NCI-H128 (cell line): ENCODE measurements at regions not wholly inside any gene's neighbourhood (a gene's known extent, or its start where the extent isn't known, plus 50 kb on each side); places are given as distances from the start of the nearest gene placed in this dataset.

ENCODE experiments used
- DNase-seq: peaks from one replicate; lab custom pipeline; 2025; ENCODE audit not compliant: unreplicated experiment; lab: John Stamatoyannopoulos, UW

DNA sequence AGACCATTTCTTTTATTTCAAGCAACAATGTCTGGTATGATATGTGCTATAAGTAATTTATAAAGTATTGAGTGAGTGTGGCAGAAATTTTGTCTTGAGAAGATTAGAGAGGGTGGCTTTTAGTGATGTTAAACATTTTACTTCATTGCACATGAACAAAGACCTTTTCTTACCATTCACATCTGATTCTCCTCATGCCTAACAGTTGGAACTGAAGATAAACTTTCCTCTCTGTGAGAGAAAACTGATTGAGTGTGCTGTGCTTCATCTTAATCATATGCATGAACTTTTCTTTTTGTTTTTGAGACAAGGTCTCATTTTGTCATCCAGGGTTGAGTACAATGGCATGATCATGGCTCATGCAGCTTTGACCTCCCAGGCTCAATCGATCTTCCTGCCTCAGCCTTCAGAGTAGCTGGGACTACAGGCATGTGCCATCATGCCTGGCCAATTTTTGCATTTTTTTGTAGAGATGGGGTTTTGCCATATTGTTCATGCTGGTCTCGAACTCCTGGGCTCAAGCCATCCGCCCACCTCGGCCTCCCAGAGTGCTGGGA lies 377.7 kb upstream of the GOLIM4 start:
- no peak for DNase-seq

DNA sequence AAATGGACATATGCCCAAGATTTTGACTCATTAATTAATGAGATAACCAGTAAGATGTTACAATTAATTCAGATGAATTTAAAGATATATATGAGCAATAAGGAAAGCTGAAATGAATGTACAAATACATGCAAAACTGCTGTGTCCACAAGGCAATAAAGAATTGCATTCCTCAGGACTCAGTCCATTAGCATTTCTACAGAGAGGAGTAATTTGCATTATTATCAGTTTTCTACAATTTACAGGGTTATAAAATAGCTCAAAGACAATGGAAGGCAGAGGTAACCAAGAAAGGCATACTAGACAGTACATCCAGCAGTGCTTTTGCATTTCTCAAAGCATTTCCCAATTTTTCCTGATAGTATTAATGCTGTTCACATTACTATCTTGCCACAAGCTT lies 377.1 kb upstream of the GOLIM4 start:
- DNase-seq = no peak

DNA sequence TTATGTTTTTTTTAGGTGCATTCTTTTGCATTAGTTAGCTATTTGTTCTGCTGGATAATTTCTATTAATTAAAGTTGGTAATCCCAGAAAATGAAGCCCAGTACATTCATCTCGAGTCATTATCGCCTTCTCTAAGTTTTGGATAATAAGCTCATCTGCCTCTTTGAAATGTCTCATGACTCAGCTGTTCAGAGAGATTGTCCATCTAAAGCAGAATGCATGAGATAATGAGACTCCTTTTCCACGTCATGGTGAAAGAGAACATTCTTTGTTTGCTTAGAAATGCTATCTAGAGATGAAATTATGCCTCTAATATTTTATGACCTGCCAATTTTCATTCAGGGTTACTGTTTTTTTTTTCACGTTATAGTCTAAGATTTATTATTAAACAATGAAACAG lies 374.7 kb upstream of the GOLIM4 start:
- no peak for DNase-seq

DNA sequence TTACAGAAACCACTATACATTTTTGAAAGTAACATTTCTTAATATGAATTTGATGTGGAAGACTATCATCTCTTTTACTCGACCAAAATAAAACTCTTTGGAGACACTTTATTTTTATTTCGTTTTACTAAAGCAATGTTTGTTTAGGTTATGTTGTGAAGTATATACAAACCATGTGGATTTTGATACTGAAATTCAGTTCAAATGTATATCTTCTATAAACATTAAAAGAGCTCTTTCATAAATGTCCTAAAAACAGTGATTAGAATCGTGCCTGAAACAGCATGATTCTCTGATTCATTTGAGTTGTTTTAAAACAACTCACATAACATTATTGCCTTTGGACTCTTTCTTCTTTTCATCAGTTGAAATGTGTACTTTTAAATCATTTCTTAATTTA lies 373.7 kb upstream of the GOLIM4 start:
- DNase-seq = no peak

DNA sequence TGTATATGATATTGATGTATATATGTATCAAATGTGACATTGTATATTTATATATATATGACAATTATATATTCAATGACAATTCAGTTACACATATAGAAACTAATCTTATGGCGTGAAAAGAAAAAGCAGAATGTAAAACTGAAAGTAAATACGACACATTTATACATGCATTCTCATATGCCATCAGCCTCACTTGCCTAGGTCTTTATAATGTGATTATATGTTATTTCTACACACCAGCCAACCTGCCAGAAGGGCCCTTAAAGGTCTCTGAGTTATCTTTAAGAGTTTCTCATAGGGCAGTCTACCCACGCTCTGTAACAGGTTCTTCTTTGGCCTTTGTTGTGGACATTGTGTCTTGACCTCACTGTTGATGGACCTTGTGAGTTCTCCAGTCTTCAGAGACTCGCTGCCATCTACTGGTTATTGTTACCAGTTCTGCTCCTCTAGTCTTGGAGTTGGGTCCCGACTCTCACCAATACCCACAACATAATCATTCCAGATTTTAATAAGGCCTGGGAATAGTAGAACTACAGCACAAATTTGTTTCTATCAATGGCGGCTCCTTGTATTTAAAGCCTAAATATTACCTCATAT lies 371.5 kb upstream of the GOLIM4 start:
- no peak for DNase-seq

DNA sequence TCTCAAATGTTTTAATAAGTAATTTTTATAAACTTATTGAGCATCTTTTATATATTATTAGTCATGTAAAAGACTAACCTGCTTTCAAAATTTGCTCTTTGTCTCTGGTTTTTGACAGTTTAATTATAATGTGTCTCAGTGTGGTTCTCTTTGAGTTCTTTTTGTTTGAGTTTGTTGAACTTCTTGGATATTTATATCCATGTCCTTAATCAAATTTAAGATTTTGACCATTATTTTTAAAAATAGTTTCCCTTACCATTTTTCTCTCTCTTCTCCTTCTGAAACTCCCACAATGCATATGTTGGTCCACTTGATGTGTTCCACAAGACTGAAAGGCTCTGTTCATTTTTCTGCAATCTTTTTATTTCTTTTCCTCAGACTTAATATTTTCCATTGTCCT lies 366.1 kb upstream of the GOLIM4 start:
- DNase-seq = no peak

DNA sequence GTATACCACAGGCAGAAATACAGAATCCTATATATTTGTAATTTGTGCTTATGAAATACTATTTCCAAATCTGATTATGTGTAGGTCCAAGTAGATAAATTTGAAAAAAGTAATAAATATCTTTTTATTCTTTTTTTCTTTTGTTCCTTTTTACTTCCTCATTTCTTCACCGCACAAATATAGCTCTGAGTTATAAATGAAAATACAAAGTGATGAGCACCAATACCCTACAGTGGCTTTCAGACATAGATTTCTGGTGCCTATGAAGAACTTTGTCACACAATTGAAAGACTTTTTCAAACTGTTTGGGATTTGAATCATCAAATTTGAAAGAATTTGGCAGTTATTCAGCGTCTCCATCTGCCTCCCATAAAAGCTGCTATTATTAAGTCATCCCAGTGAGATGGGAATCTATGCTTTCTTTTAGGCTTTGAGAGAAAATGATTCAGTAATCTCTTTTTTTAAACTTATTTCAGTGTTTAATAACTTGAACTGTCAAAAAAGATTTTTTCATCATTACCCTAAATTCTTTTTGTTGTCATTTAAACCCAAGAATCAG lies 363.6 kb upstream of the GOLIM4 start:
- no peak for DNase-seq

DNA sequence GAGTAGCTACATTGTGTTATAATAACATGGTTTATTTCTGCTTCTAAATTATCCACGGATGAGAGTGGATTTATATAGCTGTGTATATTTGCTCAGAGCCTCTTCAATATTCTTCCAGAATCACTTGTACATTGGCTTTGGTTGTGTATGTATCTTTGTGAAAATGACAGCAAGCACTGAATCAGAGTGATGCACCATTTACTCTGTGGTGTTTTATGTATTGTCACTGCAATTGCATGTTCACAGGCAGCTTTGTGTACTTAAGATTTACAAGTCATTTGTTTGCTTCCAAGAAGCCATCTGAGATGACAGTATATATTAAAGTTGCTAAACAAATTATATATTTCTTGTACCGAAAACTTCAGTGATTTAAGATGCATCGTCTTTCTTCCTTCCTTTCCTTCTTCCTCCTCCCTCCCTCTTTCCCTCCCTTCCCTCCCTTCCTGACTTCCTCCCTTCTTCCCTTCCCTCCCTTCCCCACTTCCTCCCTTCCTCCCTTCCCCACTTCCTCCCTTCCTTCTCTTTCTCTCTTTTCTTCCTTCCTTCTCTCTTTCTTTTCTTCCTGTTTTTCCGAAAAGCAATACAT lies 362.3 kb upstream of the GOLIM4 start:
- DNase-seq = no peak

DNA sequence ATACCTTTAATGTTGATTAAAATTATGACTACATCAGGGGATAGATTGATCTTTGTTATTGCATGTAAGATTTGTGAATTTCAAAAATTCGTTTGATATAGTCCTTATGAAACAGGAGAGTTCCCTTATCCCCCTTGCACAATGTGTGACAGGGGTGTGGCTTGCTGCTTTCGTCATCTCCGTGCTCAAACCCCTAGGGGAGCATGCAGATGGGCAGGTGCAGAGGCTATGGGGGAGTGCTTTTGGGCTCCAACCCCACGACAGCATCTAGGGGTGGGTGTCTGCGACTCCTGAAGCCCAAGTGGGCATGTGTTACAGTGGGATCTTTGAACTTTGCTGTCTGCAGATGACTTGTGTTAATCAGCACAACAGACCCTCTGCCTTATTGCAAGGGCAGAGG lies 360.1 kb upstream of the GOLIM4 start:
- DNase-seq = no peak

DNA sequence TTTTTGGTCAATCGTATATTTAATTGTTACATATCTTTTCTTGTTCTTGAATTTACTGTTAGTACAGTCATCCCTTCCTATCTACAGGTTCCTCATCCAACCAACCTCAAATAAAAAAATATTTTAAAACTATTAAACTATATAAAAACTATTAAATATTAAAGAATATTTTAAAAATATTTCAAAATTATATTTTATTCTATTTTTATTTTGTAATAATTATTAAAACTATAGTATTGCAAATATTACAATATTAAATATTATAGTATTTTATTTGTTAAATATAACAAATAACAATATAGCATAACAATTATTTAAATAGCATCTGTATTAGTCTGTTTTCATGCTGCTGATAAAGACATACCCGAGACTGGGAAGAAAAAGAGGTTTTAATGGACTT lies 357.9 kb upstream of the GOLIM4 start:
- DNase-seq = no peak

DNA sequence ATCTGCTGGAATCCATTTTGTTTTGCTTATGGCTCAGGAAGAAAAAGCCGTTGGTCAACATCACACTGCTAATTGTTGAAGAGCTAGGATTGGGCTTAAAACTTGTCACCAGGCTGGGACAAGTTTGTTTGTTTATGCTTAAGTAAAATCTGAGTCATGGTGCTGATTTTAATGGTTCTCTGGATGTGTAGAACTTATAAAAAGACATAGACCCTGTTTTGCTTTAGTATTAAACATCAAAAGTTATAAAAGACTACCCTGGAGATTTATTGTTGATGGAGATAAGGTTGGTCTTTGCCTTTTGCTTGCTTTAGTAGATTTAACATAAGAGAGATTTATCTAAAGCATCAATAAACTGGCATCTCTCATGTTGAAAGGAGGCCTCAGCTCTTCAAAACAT lies 348.2 kb upstream of the GOLIM4 start:
- no peak for DNase-seq

DNA sequence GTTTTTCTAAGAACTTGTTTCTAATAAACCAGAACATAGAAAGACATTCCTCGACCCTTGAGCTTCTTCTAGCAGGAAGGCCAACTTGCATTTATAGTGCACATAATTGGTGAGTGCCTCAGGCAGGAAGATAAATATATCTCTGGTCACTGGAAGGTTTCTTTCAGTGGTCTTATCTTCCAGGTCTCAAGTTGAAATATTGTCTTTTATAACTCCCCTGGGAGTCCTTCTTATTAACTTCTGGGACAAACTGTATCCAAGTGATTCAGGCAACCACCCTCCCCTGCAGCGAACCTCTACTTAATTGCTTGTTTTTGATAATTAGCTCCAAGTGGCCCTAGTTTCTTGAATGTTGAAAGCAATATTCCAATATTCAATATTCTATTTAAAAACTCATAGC lies 346.8 kb upstream of the GOLIM4 start:
- DNase-seq = no peak

DNA sequence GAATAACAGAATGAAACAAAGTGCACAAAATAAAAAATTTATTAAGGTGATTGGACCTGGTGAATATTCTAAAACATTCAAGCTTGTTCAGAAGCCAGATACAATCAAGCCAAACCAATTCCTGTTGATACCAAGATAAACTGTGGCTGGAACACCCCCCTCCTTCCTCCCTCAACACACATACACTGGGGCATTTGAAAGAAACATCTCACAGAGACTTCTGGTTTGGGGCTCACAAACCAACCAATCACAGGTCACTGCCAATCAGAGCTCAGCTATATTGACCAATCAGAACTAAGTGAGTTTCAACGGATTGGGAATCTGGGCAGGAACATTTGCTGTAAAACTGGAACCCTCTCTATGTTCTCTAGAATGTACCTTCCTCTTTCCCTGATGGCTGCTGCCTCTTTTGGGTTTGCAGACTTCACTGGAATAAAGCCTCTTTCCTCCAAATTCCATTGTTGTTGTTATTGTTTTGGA lies 340.6 kb upstream of the GOLIM4 start:
- DNase-seq = no peak

DNA sequence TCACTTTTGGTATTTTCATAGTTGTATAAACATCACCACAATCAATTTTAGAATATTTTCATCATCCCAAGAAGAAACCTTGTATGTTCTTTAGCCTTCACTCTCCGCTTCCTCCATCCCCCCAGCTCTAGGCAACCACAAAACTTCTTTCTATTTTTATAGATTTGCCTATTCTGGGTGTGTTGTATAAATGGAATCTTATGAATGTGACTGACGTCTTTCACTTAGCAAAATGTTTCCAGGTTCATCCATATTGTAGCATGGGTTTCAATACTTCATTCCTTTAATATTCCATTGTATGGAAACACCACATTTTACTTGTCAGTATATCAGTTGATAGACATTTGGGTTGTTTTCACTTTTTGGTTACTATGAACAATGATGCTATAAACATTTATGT lies 335.8 kb upstream of the GOLIM4 start:
- DNase-seq = no peak

DNA sequence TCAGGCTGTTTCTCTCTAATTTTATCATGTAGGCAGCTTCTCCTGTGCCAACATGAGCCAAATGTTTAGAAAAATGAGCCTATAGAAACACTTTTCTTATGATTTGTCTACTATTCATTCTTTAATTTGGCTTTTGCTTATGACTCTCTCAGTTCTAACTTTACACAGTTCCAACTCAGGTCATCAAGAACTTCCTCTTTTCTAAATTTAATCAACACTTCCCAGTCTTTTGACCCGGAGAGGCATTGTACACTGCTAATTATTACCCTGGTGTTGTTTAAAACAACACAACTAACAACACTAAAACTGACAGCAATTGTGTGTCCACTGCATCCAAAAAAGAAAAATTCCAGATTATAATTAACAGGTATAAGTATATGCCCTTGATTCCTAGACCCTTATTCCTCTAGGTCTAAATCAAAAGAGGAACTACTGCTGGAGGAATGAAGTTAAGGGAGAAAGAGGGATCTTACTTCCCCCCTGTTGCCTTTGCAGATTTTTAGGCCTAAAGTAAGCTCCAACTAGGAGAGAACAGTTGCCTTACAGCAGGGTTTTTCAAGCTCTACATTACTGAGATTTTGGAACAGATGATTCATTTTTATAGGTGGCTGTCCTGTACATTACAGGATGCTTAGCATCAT lies 332.2 kb upstream of the GOLIM4 start:
- DNase-seq = no peak

DNA sequence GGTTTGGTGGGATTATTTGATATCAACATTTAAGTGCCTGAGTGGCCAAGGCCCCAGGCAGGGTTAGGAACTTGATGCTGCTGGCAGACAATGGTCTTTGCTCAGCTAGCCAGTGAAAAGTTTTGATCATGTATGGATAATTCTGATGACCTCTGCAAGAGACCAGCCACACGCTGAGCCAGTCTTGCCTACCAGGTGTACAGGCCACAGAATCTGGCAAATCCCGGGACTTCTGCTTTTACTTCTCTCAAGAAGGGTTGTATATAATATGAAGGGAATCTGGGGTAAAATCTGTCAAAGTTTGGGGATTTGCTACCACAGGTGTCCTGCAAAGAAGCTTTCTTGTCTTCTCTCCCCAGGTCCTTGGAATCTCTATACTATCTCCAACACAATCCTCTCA lies 331.4 kb upstream of the GOLIM4 start:
- no peak for DNase-seq

DNA sequence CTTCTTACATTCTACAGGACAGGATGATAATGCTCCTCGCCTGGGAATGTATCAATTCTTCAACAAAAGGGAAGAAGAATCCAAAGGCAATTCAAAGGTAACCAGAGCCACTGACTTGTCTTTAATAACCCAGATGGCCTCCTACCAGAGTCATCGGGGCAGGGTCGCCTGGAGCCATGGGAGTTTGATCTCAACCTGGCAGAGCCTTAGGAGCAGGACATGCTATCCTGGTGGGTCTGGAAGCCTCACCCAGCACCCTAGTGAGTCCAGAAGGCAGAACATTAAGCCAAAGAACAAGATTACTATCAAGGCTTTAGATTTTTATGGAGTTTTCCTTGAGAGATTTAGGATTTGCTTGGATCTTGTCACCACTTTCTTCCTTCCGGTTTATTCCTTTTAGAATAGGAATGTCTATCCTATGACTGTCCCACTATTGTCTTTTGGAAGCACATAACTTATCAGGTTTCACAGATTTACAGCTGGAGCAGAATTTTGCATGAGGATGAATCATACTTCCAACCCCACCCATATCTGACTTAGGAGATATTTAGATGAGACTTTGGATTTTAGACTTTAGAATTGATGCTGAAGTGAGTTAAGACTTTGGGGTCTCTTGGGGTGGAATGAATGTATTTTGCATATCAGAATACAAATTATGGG lies 330.3 kb upstream of the GOLIM4 start:
- no peak for DNase-seq

DNA sequence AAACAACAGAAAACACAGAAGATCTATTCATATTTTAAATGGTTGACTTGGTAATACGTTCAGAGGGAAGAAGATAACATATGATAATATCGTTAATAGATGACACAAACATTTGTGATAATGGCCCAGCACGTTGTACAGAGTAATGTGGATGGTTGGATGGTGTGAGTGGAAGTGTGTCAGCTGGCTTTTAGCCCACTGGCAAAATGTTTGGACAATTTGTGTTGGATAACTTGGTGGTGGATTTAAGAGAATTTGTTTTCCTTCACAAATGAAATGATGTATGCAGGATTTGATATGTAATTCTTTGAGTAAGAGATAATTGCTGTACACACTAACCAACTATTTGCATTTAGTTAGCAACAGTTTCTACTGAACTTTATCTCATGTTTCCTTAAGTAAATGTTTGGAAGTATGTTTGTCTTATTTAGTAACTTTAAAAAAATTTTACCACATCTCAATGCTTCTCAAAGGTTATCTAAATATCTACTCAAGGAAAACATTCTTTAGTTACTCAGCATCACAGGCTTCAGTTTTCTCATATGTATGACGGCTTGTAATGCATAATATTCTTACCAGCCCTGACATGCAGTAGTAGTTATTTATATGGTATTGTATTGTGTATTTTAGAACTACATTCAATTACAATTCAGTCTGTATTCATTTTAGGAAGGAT lies 328.5 kb upstream of the GOLIM4 start:
- DNase-seq = no peak

DNA sequence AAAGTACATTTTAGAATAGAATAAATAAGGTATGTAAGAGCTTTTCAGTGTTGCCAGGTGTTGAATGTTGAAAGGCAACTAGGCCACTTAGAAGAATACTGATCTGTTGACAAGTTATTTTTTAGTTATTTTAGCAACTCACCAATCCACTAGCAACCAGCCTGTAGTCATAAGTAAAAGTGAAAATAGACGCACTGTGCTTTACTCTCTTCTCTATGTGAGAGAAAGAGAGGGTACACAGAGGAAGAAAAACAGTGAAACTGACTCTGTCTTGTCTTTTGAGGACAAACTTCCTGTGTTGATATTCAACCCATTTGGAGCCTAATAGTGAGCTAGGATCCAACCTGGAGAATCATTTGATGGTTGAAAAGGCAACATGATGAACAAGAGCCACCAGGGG lies 327.1 kb upstream of the GOLIM4 start:
- no peak for DNase-seq

DNA sequence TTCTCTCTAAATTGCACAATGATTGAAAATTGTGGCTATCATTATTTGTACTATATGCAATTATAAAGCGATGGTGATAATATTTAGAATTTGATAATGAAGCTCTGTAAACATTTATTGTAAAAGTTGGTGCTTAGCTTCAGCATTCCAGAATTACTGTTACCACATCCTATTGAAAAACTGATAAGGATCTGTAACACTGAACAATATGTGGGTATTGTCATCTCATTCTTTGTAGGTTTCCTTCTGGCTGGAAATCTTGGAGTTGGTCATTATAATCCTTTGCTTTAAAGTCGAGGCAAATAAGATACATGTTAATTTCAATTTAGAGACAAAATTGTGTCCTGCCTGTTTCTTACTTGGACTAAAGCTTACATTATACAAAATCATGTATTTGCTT lies 323.4 kb upstream of the GOLIM4 start:
- DNase-seq = no peak

DNA sequence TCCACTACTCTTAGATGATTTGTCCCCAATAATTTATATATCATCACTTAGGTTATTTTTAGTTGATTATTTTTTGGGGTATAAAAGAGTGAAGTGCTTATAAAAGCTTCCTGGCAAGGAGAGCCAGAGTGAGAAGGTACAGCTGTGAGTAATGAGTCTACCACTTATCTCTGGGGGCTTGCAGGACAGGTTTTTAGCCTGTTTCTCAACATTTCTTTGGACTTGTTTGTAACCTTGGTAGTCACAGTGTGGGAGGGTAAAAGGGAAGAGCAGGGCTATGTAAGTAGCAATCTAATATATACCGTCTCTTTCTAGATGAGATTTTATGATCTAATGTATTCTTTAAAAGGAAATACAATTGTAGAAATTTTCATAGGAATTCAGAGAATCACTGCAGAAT lies 321.3 kb upstream of the GOLIM4 start:
- no peak for DNase-seq
